WERI-Rb-1 (cell line): ENCODE measurements at regions not wholly inside any gene's neighbourhood (a gene's known extent, or its start where the extent isn't known, plus 50 kb on each side); places are given as distances from the start of the nearest gene placed in this dataset.

Source experiments
- DNase-seq: peaks from one replicate; pipeline ENCODE4 v3.0.0-alpha.2; 2020
- H3K27ac ChIP-seq: fragments of 250-450 bp; sonication (Bioruptor Pico); 2 replicates; pipeline ENCODE4 v1.5.1; 2020; ENCODE audit warnings: mild to moderate bottlenecking, moderate library complexity
- H3K27me3 ChIP-seq: fragments of 250-450 bp; sonication (Bioruptor Pico); 2 replicates; pipeline ENCODE4 v1.5.1; 2021; ENCODE audit warnings: mild to moderate bottlenecking, low read depth, moderate library complexity; ENCODE audit not compliant: insufficient read depth, severe bottlenecking
- H3K36me3 ChIP-seq: fragments of 250-450 bp; sonication (Bioruptor Pico); 2 replicates; pipeline ENCODE4 v1.5.1; 2020; ENCODE audit warnings: mild to moderate bottlenecking, moderate library complexity
- H3K4me3 ChIP-seq: 2 replicates; pipeline ENCODE4 v1.5.1; 2011; ENCODE audit warnings: low read depth, mild to moderate bottlenecking, control low read depth, low read length
- H3K9me3 ChIP-seq: fragments of 250-450 bp; sonication (Bioruptor Pico); 2 replicates; pipeline ENCODE4 v1.5.1; 2021; ENCODE audit warnings: mild to moderate bottlenecking, moderate library complexity; ENCODE audit not compliant: severe bottlenecking
- TF ChIP-seq, protein P1 (sequence below): IDR thresholded peaks from 2 replicates; pipeline ENCODE4 v1.5.1; 2011; ENCODE audit warnings: low read depth, mild to moderate bottlenecking, control low read depth, inconsistent platforms, low read length

DNA sequence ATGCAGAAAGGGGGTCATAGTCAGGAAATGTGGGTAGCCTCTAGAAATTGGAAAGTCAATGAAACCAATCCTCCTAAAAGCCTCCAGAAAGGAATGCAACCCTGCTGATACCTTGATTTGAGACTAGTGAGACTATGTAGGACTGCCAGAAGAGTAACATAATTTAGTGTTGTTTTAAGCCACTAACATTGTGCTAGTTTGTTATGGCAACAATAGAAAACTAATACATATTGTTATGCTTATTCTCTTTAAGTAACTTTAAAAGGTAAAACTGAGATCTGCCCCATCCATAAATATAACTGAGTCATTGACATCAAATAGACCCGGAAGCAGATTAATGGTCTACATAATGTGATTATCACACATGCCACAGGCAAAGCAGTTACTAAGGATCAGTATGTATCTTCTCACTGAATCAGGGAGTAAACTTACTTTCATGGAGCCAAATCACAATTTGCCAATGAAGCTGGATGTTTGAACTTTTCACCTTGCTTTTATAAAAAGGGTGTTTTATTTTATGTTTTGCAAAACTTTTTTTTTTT is 146.4 kb upstream of the TMEM106B start:
- H3K36me3 ChIP-seq = no peaks in the 10 kb centered on the region
- H3K27me3 ChIP-seq = no peaks in the 10 kb centered on the region
- TF ChIP-seq, protein P1, sequence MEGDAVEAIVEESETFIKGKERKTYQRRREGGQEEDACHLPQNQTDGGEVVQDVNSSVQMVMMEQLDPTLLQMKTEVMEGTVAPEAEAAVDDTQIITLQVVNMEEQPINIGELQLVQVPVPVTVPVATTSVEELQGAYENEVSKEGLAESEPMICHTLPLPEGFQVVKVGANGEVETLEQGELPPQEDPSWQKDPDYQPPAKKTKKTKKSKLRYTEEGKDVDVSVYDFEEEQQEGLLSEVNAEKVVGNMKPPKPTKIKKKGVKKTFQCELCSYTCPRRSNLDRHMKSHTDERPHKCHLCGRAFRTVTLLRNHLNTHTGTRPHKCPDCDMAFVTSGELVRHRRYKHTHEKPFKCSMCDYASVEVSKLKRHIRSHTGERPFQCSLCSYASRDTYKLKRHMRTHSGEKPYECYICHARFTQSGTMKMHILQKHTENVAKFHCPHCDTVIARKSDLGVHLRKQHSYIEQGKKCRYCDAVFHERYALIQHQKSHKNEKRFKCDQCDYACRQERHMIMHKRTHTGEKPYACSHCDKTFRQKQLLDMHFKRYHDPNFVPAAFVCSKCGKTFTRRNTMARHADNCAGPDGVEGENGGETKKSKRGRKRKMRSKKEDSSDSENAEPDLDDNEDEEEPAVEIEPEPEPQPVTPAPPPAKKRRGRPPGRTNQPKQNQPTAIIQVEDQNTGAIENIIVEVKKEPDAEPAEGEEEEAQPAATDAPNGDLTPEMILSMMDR = no peak
- no peak overlapping the region for H3K4me3 ChIP-seq
- no peak for DNase-seq
- H3K9me3 ChIP-seq = no peaks in the 10 kb centered on the region
- H3K27ac ChIP-seq = no peak overlapping the region

DNA sequence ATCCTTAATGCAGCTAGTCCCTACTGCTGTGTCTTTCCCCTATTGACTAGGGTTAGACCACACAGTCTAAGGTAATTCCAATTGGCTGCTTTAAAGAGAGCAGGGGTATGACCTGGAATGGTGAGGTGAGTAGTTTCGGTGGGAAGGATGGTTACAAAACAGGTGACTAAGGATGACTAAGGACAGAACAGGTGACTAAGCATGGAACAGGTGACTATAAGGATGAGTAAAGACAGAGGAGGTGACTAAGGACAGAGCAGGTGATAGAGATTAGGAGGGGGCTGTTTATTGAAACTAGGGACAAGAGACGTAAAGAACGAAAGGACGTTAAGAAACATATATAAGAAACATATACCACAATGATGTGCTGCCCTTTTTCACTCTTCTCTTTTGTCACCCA is 145.1 kb upstream of the TMEM106B start:
- Histone ChIP-seq H3K27ac (no peak overlapping the region), H3K9me3 (no peaks in the 10 kb centered on the region), H3K4me3 (no peak overlapping the region), H3K36me3 (no peaks in the 10 kb centered on the region), H3K27me3 (no peaks in the 10 kb centered on the region)
- DNase-seq = no peak
- TF ChIP-seq, protein P1 = no peak

DNA sequence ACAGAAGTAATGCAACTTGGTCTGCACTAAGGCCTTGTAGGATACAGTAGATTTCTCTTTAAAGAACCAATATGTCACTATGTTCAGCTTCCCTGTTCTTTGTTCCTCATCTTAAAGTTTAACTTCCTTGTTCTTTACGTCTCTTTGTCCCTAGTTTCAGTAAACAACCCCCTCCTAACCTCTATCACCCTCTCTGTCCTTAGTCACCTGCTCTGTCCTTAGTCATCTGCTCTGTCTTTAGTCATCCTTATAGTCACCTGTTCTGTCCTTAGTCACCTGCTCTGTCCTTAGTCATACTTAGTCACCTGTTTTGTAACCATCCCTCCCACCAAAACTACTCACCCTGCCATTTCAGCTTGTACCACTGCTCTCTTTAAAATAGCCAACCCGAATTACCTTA is 144.6 kb upstream of the TMEM106B start:
- Histone ChIP-seq H3K27me3 (no peaks in the 10 kb centered on the region), H3K4me3 (no peak overlapping the region), H3K36me3 (no peaks in the 10 kb centered on the region), H3K27ac (no peak overlapping the region), H3K9me3 (no peaks in the 10 kb centered on the region)
- TF ChIP-seq, protein P1 = no peak
- no peak for DNase-seq

DNA sequence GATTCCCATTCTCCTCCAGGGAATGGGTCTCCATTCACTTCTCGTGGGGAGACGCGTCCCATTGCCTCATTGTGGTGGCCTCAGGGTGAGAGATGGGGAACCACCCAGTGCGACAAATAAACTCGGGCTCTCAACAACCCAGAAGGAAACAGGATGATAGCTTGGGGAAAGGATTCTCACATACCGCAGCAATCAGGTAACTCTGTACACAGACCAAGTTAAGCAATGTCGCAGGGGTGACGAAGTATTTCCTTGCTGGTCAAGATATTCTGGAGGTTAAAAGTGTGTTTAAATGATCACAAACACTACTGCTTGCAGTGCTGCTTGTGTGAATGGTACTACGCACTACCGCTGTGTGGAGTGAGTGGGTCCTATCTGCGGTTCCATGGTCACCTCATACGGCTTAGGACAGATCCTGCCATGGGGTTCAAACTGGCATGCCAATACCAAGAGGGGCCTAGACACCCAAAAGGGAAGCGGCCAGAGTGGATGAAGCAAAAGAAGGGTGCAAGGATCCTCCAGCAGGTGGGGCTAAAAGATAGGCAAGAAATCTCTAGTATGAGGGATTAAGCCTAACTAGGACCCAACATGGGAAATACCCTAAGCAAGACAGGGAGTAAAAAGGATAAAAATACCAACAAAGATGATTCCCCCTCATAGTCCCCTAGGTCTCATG is 143.8 kb upstream of the TMEM106B start:
- no peaks in the 10 kb centered on the region for H3K36me3 ChIP-seq
- peak; percentile 59 for DNase-seq
- no peak overlapping the region for H3K4me3 ChIP-seq
- no peak overlapping the region for H3K27ac ChIP-seq
- no peaks in the 10 kb centered on the region for H3K9me3 ChIP-seq
- TF ChIP-seq, protein P1 = peak; percentile 70
- no peaks in the 10 kb centered on the region for H3K27me3 ChIP-seq

DNA sequence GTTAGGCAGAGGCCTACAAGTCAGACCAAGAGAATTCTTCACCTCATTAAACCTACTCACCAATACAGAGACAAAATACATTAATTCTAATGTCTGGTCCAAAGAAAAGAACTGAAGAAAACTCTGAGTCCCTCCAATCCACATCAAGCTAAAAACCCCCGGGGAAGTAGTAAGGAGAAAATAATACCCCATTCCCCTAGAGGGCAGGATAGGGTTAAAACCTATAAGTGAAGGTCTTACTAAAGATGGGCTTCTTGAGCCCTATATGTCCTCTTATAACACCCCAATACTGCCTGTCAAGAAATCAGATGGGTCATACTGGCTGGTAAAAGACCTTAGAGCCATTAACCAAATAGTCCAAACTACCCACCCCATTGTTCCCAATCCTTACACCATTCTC is 141.3 kb upstream of the TMEM106B start:
- Histone ChIP-seq H3K4me3 (no peak overlapping the region), H3K9me3 (no peaks in the 10 kb centered on the region), H3K27me3 (no peaks in the 10 kb centered on the region), H3K27ac (no peak overlapping the region), H3K36me3 (no peaks in the 10 kb centered on the region)
- TF ChIP-seq, protein P1 = no peak
- no peak for DNase-seq

DNA sequence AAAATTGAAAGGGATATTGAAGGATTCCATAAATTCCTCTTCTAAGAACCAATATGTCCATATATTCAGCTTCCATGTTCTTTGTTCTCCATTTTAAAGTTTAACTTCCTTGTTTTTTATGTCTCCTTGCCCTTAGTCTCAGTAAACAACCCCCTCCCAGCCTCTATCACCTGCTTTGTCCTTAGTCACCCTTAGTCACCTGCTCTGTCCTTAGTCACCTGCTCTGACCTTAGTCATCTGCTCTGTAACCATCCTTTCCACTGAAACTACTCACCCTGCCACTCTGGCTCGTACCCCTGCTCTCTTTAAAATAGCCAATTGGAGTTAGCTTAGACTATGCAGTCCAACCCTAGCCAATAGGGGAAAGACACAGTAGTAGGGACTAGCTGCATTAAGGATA is 136.2 kb upstream of the TMEM106B start:
- DNase-seq = no peak
- TF ChIP-seq, protein P1 = no peak
- no peaks in the 10 kb centered on the region for H3K27me3 ChIP-seq

More for the DNA sequence above, 136.2 kb upstream of the TMEM106B start:
- H3K36me3 ChIP-seq = no peaks in the 10 kb centered on the region
- H3K9me3 ChIP-seq = no peaks in the 10 kb centered on the region
- no peak overlapping the region for H3K4me3 ChIP-seq
- no peak overlapping the region for H3K27ac ChIP-seq
